Stomach (tissue), 8 donors: ENCODE measurements at regions not wholly inside any gene's neighbourhood (a gene's known extent, or its start where the extent isn't known, plus 50 kb on each side); places are given as distances from the start of the nearest gene placed in this dataset.

Experiments used
- DNase-seq, 2 donors: peaks; one replicate each; pipeline versions ENCODE4 v3.0.0 to v3.0.0-alpha.2; 2013 to 2019
- H3K27ac ChIP-seq, 5 donors: fragments of 200-600 bp in 4 of 5; sonication (generic) in 4 of 5; one replicate each; pipeline ENCODE4 v1.5.1; 2013 to 2019; ENCODE audit warnings: mild to moderate bottlenecking in 1 of 5, moderate library complexity in 1 of 5
- H3K27me3 ChIP-seq, 3 donors: fragments of 200-600 bp; sonication (generic); one replicate each; pipeline ENCODE4 v1.5.1; 2017 to 2019; ENCODE audit warnings: mixed run types in 1 of 3
- H3K36me3 ChIP-seq, 4 donors: fragments of 200-600 bp; sonication (generic); 1 replicate in 3 of 4; 2 replicates in 1 of 4; pipeline ENCODE4 v1.5.1; 2016 to 2019
- H3K4me1 ChIP-seq, 4 donors: fragments of 200-600 bp; sonication (generic); one replicate each; pipeline ENCODE4 v1.5.1; 2016 to 2019
- H3K4me3 ChIP-seq, 4 donors: fragments of 200-600 bp; sonication (generic) in 3 of 4; one replicate each; pipeline ENCODE4 v1.5.1; 2016 to 2019; ENCODE audit warnings: mild to moderate bottlenecking in 1 of 4
- H3K9me3 ChIP-seq, 4 donors: fragments of 200-600 bp; sonication (generic); one replicate each; pipeline ENCODE4 v1.5.1; 2016 to 2019
- EP300 ChIP-seq: sonication (generic); formaldehyde crosslinking; IDR thresholded peaks from one replicate; pipeline ENCODE4 v1.6.1; 2017; ENCODE audit warnings: antibody characterized with exemption
- POLR2A ChIP-seq, 4 donors: fragments of 450-650 bp; IDR thresholded peaks; one replicate each; pipeline ENCODE4 v1.6.1; 2016; ENCODE audit warnings: antibody characterized with exemption in 4 of 4, control low read depth in 2 of 4, mild to moderate bottlenecking in 1 of 4, moderate library complexity in 1 of 4
- POLR2AphosphoS5 ChIP-seq, 3 donors: sonication (generic); formaldehyde crosslinking; IDR thresholded peaks; one replicate each; pipeline ENCODE4 v1.6.1; 2016; ENCODE audit warnings: antibody characterized with exemption in 3 of 3
- WGBS, 5 donors: extraction: QIAGEN DNeasy Blood & Tissue Kit in 3 of 5; methylation state at CpG; one replicate each; pipeline versions ENCODE4 v1.1.5 to v1.1.7; 2013 to 2018; 5-methylcytosine and 5-hydroxymethylcytosine counted together
- intact Hi-C: fragments of 100-400 bp; cut with DNase I; formaldehyde crosslinking; loops from one replicate; pipeline ENCODE4 v1.15.1; 2023; ENCODE audit warnings: low total_unique reads
- TF ChIP-seq, protein P1 (sequence below), 7 experiments: fragments of 450-650 bp in 4 of 7; fragments of 200-600 bp in 3 of 7; sonication (generic) in 3 of 7; IDR thresholded peaks; one replicate each; pipeline ENCODE4 v1.5.1; 2016 to 2019; ENCODE audit warnings: antibody characterized with exemption in 7 of 7, control low read depth in 2 of 7, mild to moderate bottlenecking in 1 of 7
- donor health status: healthy with polysubstance abuse.
- donor health status: Bipolar disorder and iron deficiency.
- donor health status: healthy.

DNA sequence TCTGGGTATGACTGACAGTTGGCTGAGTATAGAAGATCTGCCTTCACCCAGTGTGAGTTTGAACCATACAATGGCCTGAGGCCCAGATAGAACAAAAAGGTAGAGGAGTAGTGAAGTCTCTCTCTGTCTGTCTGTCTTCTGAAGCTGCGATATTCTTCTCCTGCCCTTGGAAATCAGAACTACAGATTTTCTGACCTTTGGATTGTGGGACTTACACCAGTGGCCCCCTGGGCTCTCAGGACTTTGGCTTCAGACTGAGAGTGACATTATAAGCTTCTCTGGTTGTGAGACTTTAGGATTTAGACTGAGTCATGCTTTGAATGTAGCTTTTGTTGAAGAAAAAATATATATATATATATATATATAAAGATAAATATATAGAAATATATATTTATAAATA lies 1235.0 kb upstream of the ADGRL4 start:
- no peak for TF ChIP-seq POLR2A (IDR thresholded peaks at IDR 0.05)
- TF ChIP-seq POLR2AphosphoS5 (IDR thresholded peaks at IDR 0.05), result no peak
- no peak for TF ChIP-seq EP300
- TF ChIP-seq, protein P1, sequence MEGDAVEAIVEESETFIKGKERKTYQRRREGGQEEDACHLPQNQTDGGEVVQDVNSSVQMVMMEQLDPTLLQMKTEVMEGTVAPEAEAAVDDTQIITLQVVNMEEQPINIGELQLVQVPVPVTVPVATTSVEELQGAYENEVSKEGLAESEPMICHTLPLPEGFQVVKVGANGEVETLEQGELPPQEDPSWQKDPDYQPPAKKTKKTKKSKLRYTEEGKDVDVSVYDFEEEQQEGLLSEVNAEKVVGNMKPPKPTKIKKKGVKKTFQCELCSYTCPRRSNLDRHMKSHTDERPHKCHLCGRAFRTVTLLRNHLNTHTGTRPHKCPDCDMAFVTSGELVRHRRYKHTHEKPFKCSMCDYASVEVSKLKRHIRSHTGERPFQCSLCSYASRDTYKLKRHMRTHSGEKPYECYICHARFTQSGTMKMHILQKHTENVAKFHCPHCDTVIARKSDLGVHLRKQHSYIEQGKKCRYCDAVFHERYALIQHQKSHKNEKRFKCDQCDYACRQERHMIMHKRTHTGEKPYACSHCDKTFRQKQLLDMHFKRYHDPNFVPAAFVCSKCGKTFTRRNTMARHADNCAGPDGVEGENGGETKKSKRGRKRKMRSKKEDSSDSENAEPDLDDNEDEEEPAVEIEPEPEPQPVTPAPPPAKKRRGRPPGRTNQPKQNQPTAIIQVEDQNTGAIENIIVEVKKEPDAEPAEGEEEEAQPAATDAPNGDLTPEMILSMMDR (IDR thresholded peaks at IDR 0.05), result no peak
- H3K36me3 ChIP-seq, result no peaks in the 10 kb centered on the region
- no peak for DNase-seq
- no peak overlapping the region for H3K27ac ChIP-seq
- H3K27me3 ChIP-seq, result no peaks in the 10 kb centered on the region
- no peaks in the 10 kb centered on the region for H3K9me3 ChIP-seq
- intact Hi-C loops, result no loop called here
- 80 to 96% (median 91%) methylated on average over 1 of the region's 1 CpG for WGBS, 5 donors
- H3K4me1 ChIP-seq, result no peaks in the 10 kb centered on the region
- no peak overlapping the region for H3K4me3 ChIP-seq

DNA sequence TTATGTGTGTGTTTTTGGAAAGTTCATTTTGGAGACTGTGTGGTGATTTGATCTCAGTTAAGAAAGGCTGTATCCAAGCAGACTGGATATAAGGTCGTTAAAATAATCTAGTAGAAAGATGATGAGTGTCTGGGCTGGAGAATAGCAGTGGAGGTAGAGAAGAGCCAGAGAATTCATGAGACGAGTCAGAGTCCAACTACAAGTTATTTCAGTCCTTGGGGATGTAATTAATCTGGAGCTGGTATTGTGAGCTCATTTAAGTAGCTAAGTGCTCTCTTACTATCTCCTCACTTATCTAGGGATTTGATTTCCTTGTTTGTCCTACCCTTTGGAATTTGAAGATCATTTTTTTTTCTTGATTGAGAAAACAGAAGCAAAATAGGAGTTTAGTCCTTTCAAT lies 1219.0 kb upstream of the ADGRL4 start:
- H3K36me3 ChIP-seq, result no peaks in the 10 kb centered on the region
- no peak overlapping the region for H3K4me3 ChIP-seq
- DNase-seq, result no peak
- H3K27me3 ChIP-seq, result no peaks in the 10 kb centered on the region
- no peaks in the 10 kb centered on the region for H3K9me3 ChIP-seq
- no peak overlapping the region for H3K27ac ChIP-seq
- WGBS, 5 donors, result 46 to 51% (median 47%) methylated on average over 2 of the region's 2 CpGs
- TF ChIP-seq POLR2AphosphoS5 (IDR thresholded peaks at IDR 0.05), result no peak
- TF ChIP-seq EP300, result no peak
- TF ChIP-seq, protein P1 (IDR thresholded peaks at IDR 0.05), result no peak
- TF ChIP-seq POLR2A (IDR thresholded peaks at IDR 0.05), result no peak
- H3K4me1 ChIP-seq, result no peaks in the 10 kb centered on the region
- intact Hi-C loops, result no loop called here

DNA sequence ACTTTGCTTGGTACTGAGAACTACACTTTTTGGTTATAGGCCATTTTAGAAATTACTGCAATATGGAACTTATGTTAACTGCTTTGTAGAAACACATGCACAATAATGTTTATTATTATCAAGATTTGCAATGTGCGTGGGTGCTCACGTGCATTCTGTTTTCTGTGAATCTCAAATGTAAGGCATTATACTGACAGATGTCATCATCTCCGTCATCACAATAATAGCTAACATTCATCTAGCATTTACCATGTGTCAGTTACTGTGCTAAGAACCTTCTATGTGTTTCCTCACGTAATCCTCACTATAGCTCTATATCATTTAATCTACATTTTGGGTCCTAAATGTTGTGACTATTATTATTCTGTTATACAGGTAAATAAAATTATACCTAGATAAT lies 1214.8 kb upstream of the ADGRL4 start:
- 89 to 97% (median 92%) methylated on average over 4 of the region's 4 CpGs for WGBS, 5 donors
- no peaks in the 10 kb centered on the region for H3K27me3 ChIP-seq
- no peaks in the 10 kb centered on the region for H3K36me3 ChIP-seq
- TF ChIP-seq POLR2A (IDR thresholded peaks at IDR 0.05) (no peak), POLR2AphosphoS5 (IDR thresholded peaks at IDR 0.05) (no peak), EP300 (no peak)
- TF ChIP-seq, protein P1 (IDR thresholded peaks at IDR 0.05), result no peak
- no peak overlapping the region for H3K27ac ChIP-seq
- H3K4me3 ChIP-seq, result no peak overlapping the region
- intact Hi-C loops, result no loop called here
- peaks cover 0 to 6% (median 0%) of the 10 kb centered on the region in 4 donors for H3K4me1 ChIP-seq
- H3K9me3 ChIP-seq, result no peaks in the 10 kb centered on the region
- DNase-seq, result no peak

DNA sequence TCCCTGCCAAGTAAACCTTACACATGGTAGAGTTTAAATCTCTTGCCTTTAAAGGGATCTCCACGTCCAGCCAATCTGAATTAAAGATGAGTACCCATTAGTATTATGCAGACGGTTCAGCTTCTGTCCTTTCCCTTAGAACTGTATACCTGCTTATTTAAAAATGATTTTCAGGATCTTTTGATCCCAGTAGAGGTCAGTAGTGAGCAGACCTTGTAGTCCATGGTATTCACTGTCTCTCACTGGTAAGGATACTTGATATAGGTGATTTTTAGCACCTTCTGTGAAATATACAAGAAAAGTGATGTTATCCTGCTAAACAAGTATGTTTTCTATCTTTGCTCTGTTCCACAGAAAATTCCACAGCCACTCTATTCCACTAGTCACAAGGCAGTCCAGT lies 1211.6 kb upstream of the ADGRL4 start:
- H3K27me3 ChIP-seq, result no peaks in the 10 kb centered on the region
- WGBS, 5 donors, result 41 to 59% (median 50%) methylated on average over 2 of the region's 2 CpGs
- TF ChIP-seq POLR2A (IDR thresholded peaks at IDR 0.05), result no peak
- TF ChIP-seq, protein P1 (IDR thresholded peaks at IDR 0.05), result peak in 3 of 7 experiments; percentile 26 to 43 (median 32)

More for the DNA sequence above, 1211.6 kb upstream of the ADGRL4 start:
- no peak overlapping the region for H3K4me3 ChIP-seq
- no peaks in the 10 kb centered on the region for H3K9me3 ChIP-seq
- no peak overlapping the region for H3K27ac ChIP-seq
- intact Hi-C loops, result no loop called here
- H3K36me3 ChIP-seq, result no peaks in the 10 kb centered on the region
- peaks cover 0 to 6% (median 0%) of the 10 kb centered on the region in 4 donors for H3K4me1 ChIP-seq
- DNase-seq, result peak in 1 of 2 donors; percentile 60
